Activated B cell treated with CpG ODN at 0.5 μM for 24 hours (primary cell): ENCODE measurements at regions not wholly inside any gene's neighbourhood (a gene's known extent, or its start where the extent isn't known, plus 50 kb on each side); places are given as distances from the start of the nearest gene placed in this dataset.

Experiments used
- ATAC-seq: fragments of 200-7000 bp; cut with Tn5 transposase; one replicate; pipeline ENCODE4 v1.10.0; 2021; ENCODE audit warnings: low read depth, mild to moderate bottlenecking, moderate library complexity
- CTCF ChIA-PET: fragments of 350-600 bp; sonication (Branson Sonifier 250); formaldehyde crosslinking; loops from one replicate; lab custom pipeline; 2021; ENCODE audit warnings: antibody characterized with exemption; lab: Charles Lee
- POLR2A ChIA-PET: fragments of 350-600 bp; sonication (Branson Sonifier 250); formaldehyde crosslinking; loops from one replicate; lab custom pipeline; 2021; ENCODE audit warnings: antibody characterized with exemption; lab: Charles Lee
- DNase-seq: peaks from one replicate; pipeline ENCODE4 v3.0.0; 2022
- H3K27ac Mint-ChIP-seq: one replicate; pipeline ENCODE4 v1.8.0; 2020; ENCODE audit warnings: mixed read lengths
- H3K27me3 Mint-ChIP-seq: one replicate; pipeline ENCODE4 v1.8.0; 2021; ENCODE audit warnings: mixed read lengths
- H3K36me3 Mint-ChIP-seq: one replicate; pipeline ENCODE4 v1.8.0; 2021; ENCODE audit warnings: low read depth, mixed read lengths
- H3K4me1 Mint-ChIP-seq: one replicate; pipeline ENCODE4 v1.8.0; 2021; ENCODE audit warnings: mixed read lengths
- H3K4me3 Mint-ChIP-seq: one replicate; pipeline ENCODE4 v1.8.0; 2020; ENCODE audit warnings: mild to moderate bottlenecking, mixed read lengths
- H3K9me3 Mint-ChIP-seq: one replicate; pipeline ENCODE4 v1.8.0; 2020; ENCODE audit warnings: mixed read lengths
- CTCF ChIP-seq: fragments of 200-600 bp; IDR thresholded peaks from one replicate; pipeline ENCODE4 v1.8.0; 2022; ENCODE audit warnings: antibody characterized with exemption, mild to moderate bottlenecking
- intact Hi-C: fragments of 100-400 bp; cut with micrococcal nuclease; formaldehyde crosslinking; loops from one replicate; pipeline ENCODE4 v1.15.1; 2024

DNA sequence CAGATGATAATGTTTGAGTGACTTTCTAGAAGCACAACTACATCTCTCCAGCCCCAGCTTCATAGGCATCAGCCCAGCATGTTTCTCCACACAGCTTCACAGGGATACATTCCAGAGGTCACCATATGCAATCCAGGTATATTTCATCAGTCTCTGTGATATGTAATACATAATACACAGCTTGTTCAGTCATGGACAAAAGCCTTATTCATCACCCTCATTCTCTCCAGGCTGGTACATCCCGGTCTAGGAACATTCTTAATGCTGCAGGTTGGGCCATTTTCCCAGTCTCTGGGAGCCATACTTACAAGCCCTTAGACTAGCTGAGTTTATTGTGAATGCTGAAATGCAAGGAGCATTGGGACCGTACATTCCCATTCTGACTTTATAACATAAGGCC lies 169.4 kb downstream of the TMEM200A start:
- CTCF ChIA-PET: no interaction called here
- Mint-ChIP-seq H3K27me3 (no peaks in the 10 kb centered on the region), H3K9me3 (peaks cover 24% of the 10 kb centered on the region)

DNA sequence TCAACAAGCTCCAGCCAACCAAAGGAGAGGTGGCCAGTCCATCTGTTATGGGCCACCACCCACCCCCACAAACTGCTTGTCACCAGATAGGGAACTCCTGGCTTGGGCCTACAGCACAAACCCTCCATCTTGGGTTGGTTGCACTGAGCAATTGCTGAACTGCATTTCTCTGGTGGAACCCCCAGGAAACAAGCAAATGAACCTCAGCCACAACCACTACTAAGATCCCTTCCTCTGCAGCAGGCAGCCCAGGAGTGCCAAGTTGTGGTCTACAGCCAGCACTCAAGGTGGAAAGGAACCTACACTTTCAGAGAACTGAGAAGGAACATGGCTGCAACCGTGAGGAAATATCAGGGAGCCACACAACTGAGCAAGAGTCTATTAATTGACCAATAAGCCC lies 171.6 kb downstream of the TMEM200A start:
- no peak for DNase-seq

More for the DNA sequence above, 169.4 kb downstream of the TMEM200A start:
- DNase-seq: no peak
- peaks cover 2% of the 10 kb centered on the region for H3K36me3 Mint-ChIP-seq
- no peak for TF ChIP-seq CTCF
- H3K27ac Mint-ChIP-seq: no peak overlapping the region
- H3K4me3 Mint-ChIP-seq: no peak overlapping the region
- POLR2A ChIA-PET: no interaction called here
- intact Hi-C loops: no loop called here
- ATAC-seq: no peak
- peaks cover under 1% of the 10 kb centered on the region for H3K4me1 Mint-ChIP-seq

DNA sequence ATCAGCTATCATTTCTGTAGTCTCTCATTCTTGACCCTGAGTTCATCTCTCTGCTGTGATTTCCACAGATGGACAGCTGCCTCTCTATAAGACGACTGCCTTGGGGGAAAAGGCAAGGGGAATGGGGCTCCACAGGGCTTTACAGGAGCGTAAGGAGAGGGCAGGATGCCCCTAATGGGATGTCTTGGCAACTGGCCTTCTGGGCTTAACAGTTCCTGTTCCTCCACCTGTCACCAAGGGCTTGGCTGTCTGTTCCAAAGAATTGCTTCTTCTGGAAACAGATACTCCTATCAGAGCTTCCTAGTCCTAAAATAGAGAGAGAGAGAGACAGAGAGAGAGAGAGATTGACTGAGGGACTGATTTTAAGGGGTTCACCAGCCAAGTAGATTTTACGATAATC lies 181.9 kb downstream of the TMEM200A start:
- POLR2A ChIA-PET: no interaction called here
- no peaks in the 10 kb centered on the region for H3K9me3 Mint-ChIP-seq
- H3K4me3 Mint-ChIP-seq: no peak overlapping the region
- no peaks in the 10 kb centered on the region for H3K36me3 Mint-ChIP-seq
- H3K27me3 Mint-ChIP-seq: no peaks in the 10 kb centered on the region
- H3K27ac Mint-ChIP-seq: no peak overlapping the region
- CTCF ChIA-PET: no interaction called here
- ATAC-seq: no peak
- no peak for DNase-seq
- intact Hi-C loops: no loop called here
- no peak for TF ChIP-seq CTCF
- H3K4me1 Mint-ChIP-seq: peaks cover 2% of the 10 kb centered on the region

More for the DNA sequence above, 171.6 kb downstream of the TMEM200A start:
- Mint-ChIP-seq H3K36me3 (peaks cover 2% of the 10 kb centered on the region), H3K27ac (no peak overlapping the region), H3K27me3 (no peaks in the 10 kb centered on the region), H3K9me3 (peaks cover 30% of the 10 kb centered on the region), H3K4me1 (no peaks in the 10 kb centered on the region), H3K4me3 (no peak overlapping the region)
- POLR2A ChIA-PET: no interaction called here
- intact Hi-C loops: no loop called here
- CTCF ChIA-PET: no interaction called here
- no peak for ATAC-seq
- no peak for TF ChIP-seq CTCF

DNA sequence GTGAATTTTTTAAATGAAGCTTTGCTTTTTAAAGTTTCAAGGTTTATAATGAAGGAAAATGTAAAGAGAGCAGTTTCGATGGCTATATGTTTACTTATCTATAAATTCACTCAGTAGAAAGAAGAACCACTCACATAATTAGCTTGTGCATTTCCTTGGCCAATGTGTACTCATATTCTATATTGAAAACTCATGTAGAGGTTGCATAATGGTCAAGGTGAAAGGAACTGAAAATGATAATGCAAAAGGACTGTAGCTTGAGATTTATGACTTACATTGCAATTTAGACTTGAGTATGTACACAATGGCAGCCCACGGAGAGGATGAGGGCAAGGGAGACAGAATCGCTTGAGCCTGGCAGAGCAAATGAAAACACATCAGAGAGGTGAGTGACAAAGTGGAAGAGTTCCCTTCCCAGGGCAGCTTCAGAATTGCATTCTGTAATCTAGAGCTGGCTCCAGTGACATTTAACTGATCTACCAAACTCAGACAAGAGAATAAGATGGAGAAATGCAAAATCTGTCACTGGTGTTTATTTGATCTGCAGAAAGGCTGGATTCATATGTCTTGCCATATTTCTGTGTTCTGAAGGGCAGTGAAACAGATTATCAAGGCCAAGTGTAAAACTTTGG lies 191.8 kb downstream of the TMEM200A start:
- ChIA-PET CTCF (no interaction called here), POLR2A (no interaction called here)
- no peak for DNase-seq
- intact Hi-C loops: no loop called here
- ATAC-seq: no peak
- Mint-ChIP-seq H3K9me3 (peaks cover 2% of the 10 kb centered on the region), H3K4me1 (peaks cover 25% of the 10 kb centered on the region), H3K4me3 (no peak overlapping the region), H3K36me3 (no peaks in the 10 kb centered on the region), H3K27ac (no peak overlapping the region), H3K27me3 (peaks cover 3% of the 10 kb centered on the region)
- no peak for TF ChIP-seq CTCF

DNA sequence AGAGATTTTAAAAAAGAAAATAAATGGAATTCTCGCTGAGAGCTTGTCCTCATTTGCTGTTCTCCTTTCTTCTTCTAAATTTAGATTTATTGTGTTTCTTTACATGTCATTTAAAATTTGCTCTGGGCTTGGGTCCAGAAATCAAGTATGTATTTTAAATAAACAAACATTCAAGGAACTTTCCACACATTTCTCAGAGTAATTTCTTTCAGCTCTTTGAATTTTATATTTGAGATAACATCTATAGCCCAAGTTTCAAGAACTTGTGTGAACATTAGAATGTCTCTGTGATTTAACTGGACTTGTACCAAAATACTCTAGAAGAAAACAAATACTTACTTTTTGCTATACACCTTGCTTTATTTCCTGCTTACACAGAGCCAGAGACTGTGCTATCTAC lies 192.3 kb downstream of the TMEM200A start:
- peaks cover 25% of the 10 kb centered on the region for H3K4me1 Mint-ChIP-seq
- no peak overlapping the region for H3K4me3 Mint-ChIP-seq
- no peaks in the 10 kb centered on the region for H3K36me3 Mint-ChIP-seq
- ATAC-seq: no peak
- H3K27me3 Mint-ChIP-seq: peaks cover 3% of the 10 kb centered on the region
- CTCF ChIA-PET: no interaction called here
- TF ChIP-seq CTCF: no peak
- DNase-seq: no peak
- peaks cover 2% of the 10 kb centered on the region for H3K9me3 Mint-ChIP-seq
- POLR2A ChIA-PET: no interaction called here
- no peak overlapping the region for H3K27ac Mint-ChIP-seq
- intact Hi-C loops: no loop called here
